ENCODE measurements at regions not wholly inside any gene's neighbourhood (a gene's known extent, or its start where the extent isn't known, plus 50 kb on each side); places are given as distances from the start of the nearest gene placed in this dataset.

GRCh38 chr11:95548416-95548815, 241.2 kb downstream of the FAM76B start:
- Histone ChIP-seq H3K27ac (peak overlapping the region in 2 of 3 donors; percentile 19 to 64), H3K27me3 (no peaks in the 10 kb centered on the region), H3K4me3 (replicated peaks in 1 of 3) (no peak overlapping the region), H3K36me3 (no peaks in the 10 kb centered on the region), H3K9me3 (no peaks in the 10 kb centered on the region), H3K4me1 (peaks cover 27% of the 10 kb centered on the region in 2 donors)
- intact Hi-C loops (cut with DNase I) = no loop called here
- TF ChIP-seq POLR2A (IDR thresholded peaks at IDR 0.05) (no peak), CTCF (IDR thresholded peaks at IDR 0.05) (no peak)
- DNase-seq = no peak

GRCh38 chr11:95547976-95548375, 241.6 kb downstream of the FAM76B start:
- peak overlapping the region in 2 of 3 donors; percentile 19 to 64 for H3K27ac ChIP-seq
- TF ChIP-seq CTCF (IDR thresholded peaks at IDR 0.05) = no peak

DNA sequence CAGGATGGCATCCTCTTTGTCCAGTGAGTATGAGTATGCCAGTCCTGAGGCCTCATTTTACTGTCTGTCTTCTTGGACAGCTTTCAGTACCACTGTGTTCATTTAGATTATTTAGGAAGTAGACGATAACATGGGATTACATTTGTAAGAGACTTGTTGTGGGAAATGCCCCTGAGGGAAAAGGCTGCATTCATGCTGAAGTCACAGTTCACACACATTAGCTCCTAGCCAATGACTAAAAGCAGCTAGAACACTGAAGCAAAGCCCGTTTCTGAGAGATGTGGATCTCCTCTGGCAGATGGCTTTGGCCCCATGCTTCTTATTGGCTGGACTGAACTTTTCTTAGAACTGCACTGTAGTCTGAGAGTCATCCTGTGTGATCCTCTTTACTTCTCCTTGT, 242.4 kb downstream of the FAM76B start:
- Histone ChIP-seq H3K9me3 (no peaks in the 10 kb centered on the region), H3K27ac (peak overlapping the region in 1 of 3 donors; percentile 44), H3K27me3 (no peaks in the 10 kb centered on the region), H3K4me1 (peaks cover 22 to 27% of the 10 kb centered on the region in 2 donors), H3K4me3 (replicated peaks in 1 of 3) (no peak overlapping the region), H3K36me3 (no peaks in the 10 kb centered on the region)
- no peak for DNase-seq
- intact Hi-C loops (cut with DNase I) = no loop called here
- 71 to 87% methylated on average over 2 of the region's 2 CpGs for WGBS, 2 donors
- TF ChIP-seq CTCF (IDR thresholded peaks at IDR 0.05) (no peak), POLR2A (IDR thresholded peaks at IDR 0.05) (no peak)

More at GRCh38 chr11:95547976-95548375, 241.6 kb downstream of the FAM76B start:
- H3K9me3 ChIP-seq = no peaks in the 10 kb centered on the region
- no peak overlapping the region for H3K4me3 ChIP-seq (replicated peaks in 1 of 3)
- intact Hi-C loops (cut with DNase I) = no loop called here
- H3K4me1 ChIP-seq = peaks cover 27% of the 10 kb centered on the region in 2 donors
- no peaks in the 10 kb centered on the region for H3K36me3 ChIP-seq
- no peaks in the 10 kb centered on the region for H3K27me3 ChIP-seq
- peak; percentile 26 to 37 for DNase-seq

- intact Hi-C loops (cut with DNase I) = no loop called here
Observed at GRCh38 chr11:95545116-95545875, 244.3 kb downstream of the FAM76B start.

More at GRCh38 chr11:95545116-95545875, 244.3 kb downstream of the FAM76B start:
- Histone ChIP-seq H3K27me3 (no peaks in the 10 kb centered on the region), H3K4me1 (peaks cover 19 to 27% of the 10 kb centered on the region in 2 donors), H3K4me3 (replicated peaks in 1 of 3) (no peak overlapping the region), H3K36me3 (no peaks in the 10 kb centered on the region), H3K27ac (no peak overlapping the region), H3K9me3 (no peaks in the 10 kb centered on the region)
- TF ChIP-seq POLR2A (IDR thresholded peaks at IDR 0.05) (no peak), CTCF (IDR thresholded peaks at IDR 0.05) (no peak)
- WGBS, 2 donors = 82 to 83% methylated on average over 9 of the region's 9 CpGs
- DNase-seq = no peak
